Heart left ventricle (tissue), 16 donors: ENCODE measurements at regions not wholly inside any gene's neighbourhood (a gene's known extent, or its start where the extent isn't known, plus 50 kb on each side); places are given as distances from the start of the nearest gene placed in this dataset.
"Not testable (repeated sequence)": the region's sequence is repeated elsewhere in the genome, so short reads cannot be mapped to it uniquely, and the experiment has no call there.

Experiments used
- ATAC-seq, 4 donors: fragments of 200-7000 bp; cut with Tn5 transposase; one replicate each; pipeline ENCODE4 v1.9.1; 2020 to 2022; ENCODE audit warnings: moderate library complexity in 4 of 4, mild to moderate bottlenecking in 3 of 4, moderate number of reproducible peaks in 1 of 4
- DNase-seq, 5 donors: peaks; one replicate each; pipeline ENCODE4 v3.0.0-alpha.2; 2020
- H3K27ac ChIP-seq, 12 donors: fragments of 200-600 bp; sonication (generic) in 4 of 12; one replicate each; pipeline versions ENCODE4 v1.5.0 to v1.8.0; 2016 to 2022; ENCODE audit warnings: mild to moderate bottlenecking in 2 of 12
- H3K27me3 ChIP-seq, 9 donors: fragments of 200-600 bp; sonication (generic) in 2 of 9; one replicate each; pipeline versions ENCODE4 v1.5.1 to v1.8.0; 2016 to 2022; ENCODE audit warnings: mild to moderate bottlenecking in 3 of 9
- H3K36me3 ChIP-seq, 9 donors: fragments of 200-600 bp; sonication (generic) in 2 of 9; one replicate each; pipeline versions ENCODE4 v1.5.0 to v1.8.0; 2018 to 2022; ENCODE audit warnings: mild to moderate bottlenecking in 2 of 9
- H3K4me1 ChIP-seq, 12 donors: fragments of 200-600 bp; sonication (generic) in 4 of 12; one replicate each; pipeline versions ENCODE4 v1.5.0 to v1.8.0; 2016 to 2022; ENCODE audit warnings: mild to moderate bottlenecking in 3 of 12
- H3K4me3 ChIP-seq, 12 donors: fragments of 200-600 bp; sonication (generic) in 4 of 12; one replicate each; pipeline versions ENCODE4 v1.5.0 to v1.8.0; 2017 to 2022; ENCODE audit warnings: mild to moderate bottlenecking in 9 of 12, moderate library complexity in 4 of 12
- H3K9me3 ChIP-seq, 12 donors: fragments of 200-600 bp; sonication (generic) in 4 of 12; one replicate each; pipeline versions ENCODE4 v1.5.0 to v1.8.0; 2016 to 2022; ENCODE audit warnings: mild to moderate bottlenecking in 1 of 12
- CTCF ChIP-seq, 12 donors: fragments of 200-600 bp; sonication (generic) in 4 of 12; IDR thresholded peaks; one replicate each; pipeline versions ENCODE4 v1.5.0 to v1.8.0; 2018 to 2022; ENCODE audit warnings: antibody characterized with exemption in 12 of 12, mild to moderate bottlenecking in 5 of 12
- POLR2A ChIP-seq, 2 donors: fragments of 450-650 bp; IDR thresholded peaks; one replicate each; pipeline ENCODE4 v1.6.1; 2017; ENCODE audit warnings: antibody characterized with exemption in 2 of 2, mild to moderate bottlenecking in 2 of 2, moderate library complexity in 2 of 2
- WGBS, 4 donors: extraction: QIAGEN DNeasy Blood & Tissue Kit in 2 of 4; methylation state at CpG; one replicate each; pipeline versions ENCODE4 v1.1.5 to v1.1.7; 2013 to 2018; 5-methylcytosine and 5-hydroxymethylcytosine counted together
- intact Hi-C, 10 donors: fragments of 100-400 bp; cut with DNase I; formaldehyde crosslinking; loops; one replicate each; pipeline versions ENCODE4 v1.11.1 to v1.14.2; 2022
- donor health status: ischemic (EF 13 %, LVEDD 7.1; RV severe dilation, severe dysfunction).
- donor health status: healthy with polysubstance abuse.
- donor health status: DM: no; HTN: yes; CAD: no.
- donor health status: DM: no; HTN: no; CAD: no.
- donor health status: ischemic (EF 25% LVEDD 6.9; RV normal size, moderate dysfunction).
- donor health status: ischemic (EF 25% LVEDD 5.7; RV mildly dilated, moderate dysfunction).
- donor health status: healthy.
- donor health status: DM: yes; HTN: yes; CAD: no.
- donor health status: ischemic (EF 35%, LVEDD 5.7; RV mildly dilated, moderate dysfunction).
- donor health status: nonischemic (EF 11% LVEDD 7.7; RV severe dilation, severe dysfunction).
- donor health status: DM: yes; HTN: yes; CAD: no.
- donor health status: PGD.
- donor health status: ischemic (EF 29% LVEDD 5.4; RV normal size, mild dysfunction).
- donor health status: nonischemic (EF 23%, LVEDD 6.1; RV moderate dilation, normal function).

GRCh38 chr1:157312082-157312812 lies 174.1 kb upstream of the ETV3 start:
- intact Hi-C loops, result loop anchor here in 1 of 10 donors (5.0 kb wide), 1 partner anchor 185 kb away; no protein-coding TSS in a partner anchor
- Histone ChIP-seq H3K4me1 (no peaks in the 10 kb centered on the region), H3K4me3 (no peak overlapping the region), H3K27me3 (peaks cover 0 to 17% (median 4%) of the 10 kb centered on the region in 9 donors), H3K9me3 (peaks cover 0 to 14% (median 4%) of the 10 kb centered on the region in 12 donors), H3K36me3 (no peaks in the 10 kb centered on the region), H3K27ac (no peak overlapping the region)
- no peak for ATAC-seq
- no peak for DNase-seq
- WGBS, 4 donors, result 48 to 59% (median 57%) methylated on average over 4 of the region's 4 CpGs
- no peak for TF ChIP-seq CTCF (IDR thresholded peaks at IDR 0.05)

GRCh38 chr1:157311730-157312081 lies 173.5 kb upstream of the ETV3 start:
- H3K4me3 ChIP-seq, result no peak overlapping the region
- DNase-seq (no peak), ATAC-seq (no peak)
- H3K27me3 ChIP-seq, result peaks cover 0 to 17% (median 4%) of the 10 kb centered on the region in 9 donors
- TF ChIP-seq POLR2A (IDR thresholded peaks at IDR 0.05), result no peak
- no peak for TF ChIP-seq CTCF (IDR thresholded peaks at IDR 0.05)
- WGBS, 4 donors, result 49 to 66% (median 54%) methylated on average over 5 of the region's 5 CpGs
- H3K27ac ChIP-seq, result no peak overlapping the region
- intact Hi-C loops, result loop anchor here in 1 of 10 donors (5.0 kb wide), 1 partner anchor 186 kb away; no protein-coding TSS in a partner anchor
- no peaks in the 10 kb centered on the region for H3K36me3 ChIP-seq
- H3K9me3 ChIP-seq, result peaks cover 0 to 9% (median 2%) of the 10 kb centered on the region in 12 donors
- H3K4me1 ChIP-seq, result no peaks in the 10 kb centered on the region

GRCh38 chr1:157310805-157311729 lies 172.9 kb upstream of the ETV3 start:
- peaks cover 0 to 17% (median 4%) of the 10 kb centered on the region in 9 donors for H3K27me3 ChIP-seq
- WGBS, 4 donors, result 18 to 26% (median 22%) methylated on average over 5 to 6 of the region's 6 CpGs
- H3K36me3 ChIP-seq, H3K9me3 ChIP-seq, H3K27ac ChIP-seq, H3K4me3 ChIP-seq, DNase-seq, H3K4me1 ChIP-seq: not testable (repeated sequence)
- intact Hi-C loops, result loop anchor here in 1 of 10 donors (5.0 kb wide), 1 partner anchor 186 kb away; no protein-coding TSS in a partner anchor
- TF ChIP-seq CTCF (IDR thresholded peaks at IDR 0.05), result peak in 2 of 12 donors; percentile 23 to 28
- ATAC-seq, result peak in 1 of 4 donors; percentile 32

GRCh38 chr1:157310401-157310800 lies 172.2 kb upstream of the ETV3 start:
- TF ChIP-seq CTCF (IDR thresholded peaks at IDR 0.05) (no peak), POLR2A (IDR thresholded peaks at IDR 0.05) (no peak)
- WGBS, 4 donors, result 30 to 49% (median 34%) methylated on average over 5 of the region's 5 CpGs
- Histone ChIP-seq H3K27me3 (peaks cover 0 to 17% (median 4%) of the 10 kb centered on the region in 9 donors), H3K27ac (no peak overlapping the region), H3K9me3 (no peaks in the 10 kb centered on the region), H3K36me3 (no peaks in the 10 kb centered on the region), H3K4me1 (no peaks in the 10 kb centered on the region), H3K4me3 (no peak overlapping the region)
- ATAC-seq (no peak), DNase-seq (no peak)
- intact Hi-C loops, result loop anchor here in 1 of 10 donors (5.0 kb wide), 1 partner anchor 187 kb away; no protein-coding TSS in a partner anchor
